ENCODE measurements at regions not wholly inside any gene's neighbourhood (a gene's known extent, or its start where the extent isn't known, plus 50 kb on each side); places are given as distances from the start of the nearest gene placed in this dataset.

DNA sequence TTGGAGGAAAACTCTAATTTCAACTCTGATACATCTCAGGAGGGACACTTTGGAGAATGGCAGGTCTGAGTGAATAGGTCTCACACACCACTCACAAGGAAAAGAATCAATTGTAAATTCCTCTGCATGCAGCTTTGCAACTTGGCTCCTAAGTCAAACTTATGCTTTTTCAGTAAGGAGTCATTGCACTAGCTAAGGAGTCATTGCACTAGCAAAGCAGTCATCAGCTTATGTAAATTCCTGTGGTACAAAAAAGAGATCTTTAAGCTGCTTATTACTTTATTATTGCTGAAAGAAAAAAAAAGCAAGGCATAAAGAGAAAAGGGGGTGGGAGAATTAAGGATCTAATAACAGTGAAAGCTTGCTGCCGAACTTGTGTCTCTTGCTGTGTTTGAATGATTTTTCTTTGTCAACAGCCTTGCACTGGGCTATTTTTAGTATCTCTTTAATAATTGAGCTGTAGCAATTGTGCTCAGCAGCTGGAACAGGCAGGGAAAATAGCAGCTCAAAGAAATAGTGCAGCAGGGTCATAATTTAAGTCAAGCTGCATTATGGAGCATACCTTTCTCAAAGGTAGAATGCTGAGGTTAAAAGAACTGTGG, 154.3 kb upstream of the ARPP21 start:
- no peak for TF ChIP-seq CTCF (IDR thresholded peaks at IDR 0.05; ENCODE audit: insufficient read depth, missing control alignments)
- no peak for DNase-seq (ENCODE audit: insufficient read length, low spot score)
- peak; percentile 48 for FAIRE-seq

DNA sequence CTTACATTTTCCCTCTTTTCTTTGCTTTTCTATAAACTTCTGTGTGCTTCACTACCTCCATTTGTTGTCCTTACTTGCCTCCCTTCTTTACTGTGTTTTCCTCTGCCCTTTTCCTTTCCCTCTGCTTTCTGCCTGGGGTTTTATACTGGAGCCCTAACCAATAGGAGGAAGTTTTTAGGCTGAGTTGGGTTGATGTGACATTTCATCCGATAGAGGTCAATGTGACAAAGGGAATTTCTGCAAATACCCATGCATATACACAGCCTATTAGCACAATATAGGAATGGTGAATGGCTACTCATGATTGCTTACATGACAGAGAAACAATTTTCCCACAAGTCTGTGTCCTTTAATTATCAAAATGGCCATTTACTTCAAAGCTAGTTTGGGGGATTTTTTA, 153.0 kb upstream of the ARPP21 start:
- FAIRE-seq (no peak), DNase-seq (ENCODE audit: insufficient read length, low spot score) (no peak)
- TF ChIP-seq CTCF (IDR thresholded peaks at IDR 0.05; ENCODE audit: insufficient read depth, missing control alignments) = no peak

- no peak for TF ChIP-seq CTCF (IDR thresholded peaks at IDR 0.05; ENCODE audit: insufficient read depth, missing control alignments)
- DNase-seq (ENCODE audit: insufficient read length, low spot score) (no peak), FAIRE-seq (no peak)
Observed at GRCh38 chr3:35487376-35487775, 151.9 kb upstream of the ARPP21 start.

- DNase-seq (ENCODE audit: insufficient read length, low spot score) = no peak
- FAIRE-seq = no peak
- no peak for TF ChIP-seq CTCF (IDR thresholded peaks at IDR 0.05; ENCODE audit: insufficient read depth, missing control alignments)
Observed at GRCh38 chr3:35488526-35488925, 150.8 kb upstream of the ARPP21 start.

DNA sequence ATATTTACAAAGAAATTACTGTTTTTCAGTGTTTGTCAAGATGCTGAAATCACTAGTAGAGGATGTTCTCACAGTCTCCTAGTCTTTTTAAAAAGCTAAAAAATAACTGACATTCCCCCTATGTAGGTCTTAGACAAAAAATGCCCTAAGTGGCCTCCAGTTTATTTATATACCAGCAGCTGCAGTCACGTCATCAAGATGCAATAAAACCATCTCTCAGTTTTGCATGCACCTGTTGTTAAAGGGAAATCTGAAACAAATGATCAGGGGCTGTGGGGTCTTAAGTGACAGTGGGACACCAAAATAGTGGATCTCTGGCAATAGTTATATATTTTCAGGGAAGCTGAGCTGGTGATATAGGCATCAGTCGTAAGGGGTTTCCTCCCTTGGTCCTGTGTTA, 146.5 kb upstream of the ARPP21 start:
- TF ChIP-seq CTCF (IDR thresholded peaks at IDR 0.05; ENCODE audit: insufficient read depth, missing control alignments) = no peak
- DNase-seq (ENCODE audit: insufficient read length, low spot score) = no peak

GRCh38 chr3:35498506-35499210, 140.7 kb upstream of the ARPP21 start:
- DNase-seq (ENCODE audit: insufficient read length, low spot score) = no peak
- no peak for TF ChIP-seq CTCF (IDR thresholded peaks at IDR 0.05; ENCODE audit: insufficient read depth, missing control alignments)
- peak; percentile 38 for FAIRE-seq

More for the DNA sequence above, 146.5 kb upstream of the ARPP21 start:
- no peak for FAIRE-seq

- no peak for TF ChIP-seq CTCF (IDR thresholded peaks at IDR 0.05; ENCODE audit: insufficient read depth, missing control alignments)
- DNase-seq (ENCODE audit: insufficient read length, low spot score) = no peak
- FAIRE-seq = no peak
Observed at GRCh38 chr3:35500641-35501350, 138.5 kb upstream of the ARPP21 start.

Data from D721Med (cell line).